ENCODE measurements at regions not wholly inside any gene's neighbourhood (a gene's known extent, or its start where the extent isn't known, plus 50 kb on each side); places are given as distances from the start of the nearest gene placed in this dataset.

- DNase-seq (ENCODE audit: low read depth in 1 of 2, low spot score in 1 of 2) = no peak
These were observed 402.6 kb downstream of the TTLL7 start for GRCh38 chr1:83596331-83596730.

GRCh38 chr1:83593073-83593472 is 405.9 kb downstream of the TTLL7 start:
- DNase-seq (ENCODE audit: low read depth in 1 of 2, low spot score in 1 of 2) = no peak

GRCh38 chr1:83588140-83588539 is 410.8 kb downstream of the TTLL7 start:
- no peak for DNase-seq (ENCODE audit: low read depth in 1 of 2, low spot score in 1 of 2)

- DNase-seq (ENCODE audit: low read depth in 1 of 2, low spot score in 1 of 2) = peak in 1 of 2 donors; percentile 8
These were observed 415.4 kb downstream of the TTLL7 start for GRCh38 chr1:83583351-83584014.

- no peak for DNase-seq (ENCODE audit: low read depth in 1 of 2, low spot score in 1 of 2)
These were observed 417.2 kb downstream of the TTLL7 start for GRCh38 chr1:83581747-83582146.

GRCh38 chr1:83574791-83575190 is 424.1 kb downstream of the TTLL7 start:
- DNase-seq (ENCODE audit: low read depth in 1 of 2, low spot score in 1 of 2) = no peak

- no peak for DNase-seq (ENCODE audit: low read depth in 1 of 2, low spot score in 1 of 2)
These were observed 425.2 kb downstream of the TTLL7 start for GRCh38 chr1:83573776-83574175.

- no peak for DNase-seq (ENCODE audit: low read depth in 1 of 2, low spot score in 1 of 2)
These were observed 427.4 kb downstream of the TTLL7 start for GRCh38 chr1:83571536-83571935.

- DNase-seq (ENCODE audit: low read depth in 1 of 2, low spot score in 1 of 2) = no peak
These were observed 437.6 kb downstream of the TTLL7 start for GRCh38 chr1:83561346-83561745.

GRCh38 chr1:83559129-83559840 is 439.6 kb downstream of the TTLL7 start:
- no peak for DNase-seq (ENCODE audit: low read depth in 1 of 2, low spot score in 1 of 2)

GRCh38 chr1:83555871-83556270 is 443.1 kb downstream of the TTLL7 start:
- DNase-seq (ENCODE audit: low read depth in 1 of 2, low spot score in 1 of 2) = no peak

GRCh38 chr1:83554174-83554573 is 444.8 kb downstream of the TTLL7 start:
- DNase-seq (ENCODE audit: low read depth in 1 of 2, low spot score in 1 of 2) = no peak

GRCh38 chr1:83552820-83553219 is 446.1 kb downstream of the TTLL7 start:
- no peak for DNase-seq (ENCODE audit: low read depth in 1 of 2, low spot score in 1 of 2)

GRCh38 chr1:83548311-83548710 is 450.6 kb downstream of the TTLL7 start:
- no peak for DNase-seq (ENCODE audit: low read depth in 1 of 2, low spot score in 1 of 2)

- DNase-seq (ENCODE audit: low read depth in 1 of 2, low spot score in 1 of 2) = no peak
These were observed 451.0 kb downstream of the TTLL7 start for GRCh38 chr1:83547901-83548300.

GRCh38 chr1:83546874-83547273 is 452.1 kb downstream of the TTLL7 start:
- DNase-seq (ENCODE audit: low read depth in 1 of 2, low spot score in 1 of 2) = no peak

- no peak for DNase-seq (ENCODE audit: low read depth in 1 of 2, low spot score in 1 of 2)
These were observed 453.7 kb downstream of the TTLL7 start for GRCh38 chr1:83545066-83545862.

- DNase-seq (ENCODE audit: low read depth in 1 of 2, low spot score in 1 of 2) = no peak
These were observed 455.5 kb downstream of the TTLL7 start for GRCh38 chr1:83543222-83543973.

- no peak for DNase-seq (ENCODE audit: low read depth in 1 of 2, low spot score in 1 of 2)
These were observed 467.2 kb downstream of the TTLL7 start for GRCh38 chr1:83531521-83532309.

- DNase-seq (ENCODE audit: low read depth in 1 of 2, low spot score in 1 of 2) = no peak
These were observed 468.4 kb downstream of the TTLL7 start for GRCh38 chr1:83530506-83530905.

GRCh38 chr1:83527987-83528386 is 470.9 kb downstream of the TTLL7 start:
- DNase-seq (ENCODE audit: low read depth in 1 of 2, low spot score in 1 of 2) = no peak

All from activated CD4-positive, alpha-beta T cell treated with anti-CD3 and anti-CD28 coated beads, Interleukin-2, amount 50 U/mL, for 24 hours (primary cell).